Progenitor cell of endocrine pancreas (in vitro differentiated cells): ENCODE measurements at regions not wholly inside any gene's neighbourhood (a gene's known extent, or its start where the extent isn't known, plus 50 kb on each side); places are given as distances from the start of the nearest gene placed in this dataset.
A peak's percentile ranks its signal among the peaks of the same experiment; 100 is the strongest.

Source experiments
- DNase-seq: peaks from one replicate; pipeline ENCODE4 v3.0.0; 2021; ENCODE audit warnings: low spot score; ENCODE audit not compliant: unreplicated experiment
- H3K27ac Mint-ChIP-seq: 2 replicates; pipeline ENCODE4 v1.8.0; 2021; ENCODE audit warnings: mild to moderate bottlenecking, moderate library complexity, mixed read lengths
- H3K27me3 Mint-ChIP-seq: 2 replicates; pipeline ENCODE4 v1.8.0; 2021; ENCODE audit warnings: mixed read lengths
- H3K36me3 Mint-ChIP-seq: 2 replicates; pipeline ENCODE4 v1.8.0; 2022; ENCODE audit warnings: mixed read lengths; ENCODE audit not compliant: insufficient read depth
- H3K4me1 Mint-ChIP-seq: 2 replicates; pipeline ENCODE4 v1.8.0; 2021; ENCODE audit warnings: low read depth, mixed read lengths
- H3K4me3 Mint-ChIP-seq: 2 replicates; pipeline ENCODE4 v1.8.0; 2021; ENCODE audit warnings: low read depth, mild to moderate bottlenecking, moderate library complexity, mixed read lengths
- H3K9me3 Mint-ChIP-seq: 2 replicates; pipeline ENCODE4 v1.8.0; 2021; ENCODE audit warnings: low read depth, mixed read lengths
- TF ChIP-seq, protein P1 (sequence below): fragments of 200-600 bp; sonication (generic); IDR thresholded peaks from one replicate; pipeline ENCODE4 v1.5.0; 2021; ENCODE audit warnings: antibody characterized with exemption, mild to moderate bottlenecking; ENCODE audit not compliant: unreplicated experiment

DNA sequence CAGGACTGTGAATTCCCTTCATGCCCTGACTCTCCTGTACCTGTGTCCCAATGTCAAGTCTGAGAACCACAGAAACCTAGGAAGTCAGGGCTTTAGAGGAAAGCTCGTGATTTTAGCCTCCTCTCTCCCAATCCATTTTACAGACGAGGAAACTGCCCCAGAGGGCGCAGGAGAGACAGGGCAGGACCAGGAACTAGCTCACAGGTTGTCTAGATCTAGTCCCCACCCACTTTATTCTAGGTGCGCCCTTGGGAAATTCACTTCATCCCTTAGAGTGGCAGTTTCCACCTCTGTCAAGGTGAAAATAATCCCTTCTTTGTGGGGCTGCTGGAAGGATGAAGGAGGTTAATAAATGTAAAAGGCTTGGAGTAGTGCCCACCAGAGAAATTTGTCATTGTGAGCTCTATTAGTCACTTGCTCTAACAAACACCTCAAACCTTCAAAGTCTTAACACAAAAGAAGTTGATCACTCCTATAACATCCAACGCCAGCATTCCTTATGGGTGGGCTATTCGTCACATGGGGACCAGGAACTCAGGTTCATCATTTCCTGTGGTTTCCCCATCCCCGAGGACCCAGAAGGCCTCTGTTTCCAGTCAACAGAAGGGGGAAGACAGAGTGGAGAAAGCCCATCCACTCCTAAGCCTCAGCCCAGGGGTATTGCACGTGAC lies 282.3 kb downstream of the XXYLT1 start:
- Mint-ChIP-seq H3K4me3 (no peak overlapping the region), H3K4me1 (no peaks in the 10 kb centered on the region), H3K27ac (peak overlapping the region; percentile 54), H3K36me3 (no peaks in the 10 kb centered on the region), H3K9me3 (no peaks in the 10 kb centered on the region), H3K27me3 (peaks cover 22% of the 10 kb centered on the region)
- no peak for DNase-seq
- TF ChIP-seq, protein P1, sequence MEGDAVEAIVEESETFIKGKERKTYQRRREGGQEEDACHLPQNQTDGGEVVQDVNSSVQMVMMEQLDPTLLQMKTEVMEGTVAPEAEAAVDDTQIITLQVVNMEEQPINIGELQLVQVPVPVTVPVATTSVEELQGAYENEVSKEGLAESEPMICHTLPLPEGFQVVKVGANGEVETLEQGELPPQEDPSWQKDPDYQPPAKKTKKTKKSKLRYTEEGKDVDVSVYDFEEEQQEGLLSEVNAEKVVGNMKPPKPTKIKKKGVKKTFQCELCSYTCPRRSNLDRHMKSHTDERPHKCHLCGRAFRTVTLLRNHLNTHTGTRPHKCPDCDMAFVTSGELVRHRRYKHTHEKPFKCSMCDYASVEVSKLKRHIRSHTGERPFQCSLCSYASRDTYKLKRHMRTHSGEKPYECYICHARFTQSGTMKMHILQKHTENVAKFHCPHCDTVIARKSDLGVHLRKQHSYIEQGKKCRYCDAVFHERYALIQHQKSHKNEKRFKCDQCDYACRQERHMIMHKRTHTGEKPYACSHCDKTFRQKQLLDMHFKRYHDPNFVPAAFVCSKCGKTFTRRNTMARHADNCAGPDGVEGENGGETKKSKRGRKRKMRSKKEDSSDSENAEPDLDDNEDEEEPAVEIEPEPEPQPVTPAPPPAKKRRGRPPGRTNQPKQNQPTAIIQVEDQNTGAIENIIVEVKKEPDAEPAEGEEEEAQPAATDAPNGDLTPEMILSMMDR = no peak

DNA sequence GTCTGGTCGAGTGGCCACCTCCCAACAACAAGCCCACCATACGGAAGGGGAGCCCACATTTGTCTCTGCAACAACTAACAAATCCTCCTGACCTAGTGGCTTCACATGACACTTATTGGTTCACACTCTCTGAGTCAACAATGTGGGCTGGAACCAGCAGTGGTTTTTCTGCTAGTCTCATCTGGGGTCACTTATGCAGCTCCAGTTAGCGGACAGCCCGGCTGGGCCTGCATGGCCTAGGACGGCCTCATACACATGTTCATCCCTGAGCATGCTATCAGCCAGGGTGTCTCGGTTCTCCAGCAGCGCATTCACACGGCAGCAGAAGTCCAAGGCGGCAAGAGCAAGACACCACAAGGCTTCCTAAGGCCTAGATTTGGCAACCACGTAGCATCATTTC lies 281.7 kb downstream of the XXYLT1 start:
- TF ChIP-seq, protein P1 = no peak
- H3K9me3 Mint-ChIP-seq = no peaks in the 10 kb centered on the region
- DNase-seq = no peak
- H3K4me1 Mint-ChIP-seq = no peaks in the 10 kb centered on the region
- H3K27ac Mint-ChIP-seq = peak overlapping the region; percentile 54
- H3K27me3 Mint-ChIP-seq = peaks cover 20% of the 10 kb centered on the region
- no peak overlapping the region for H3K4me3 Mint-ChIP-seq
- no peaks in the 10 kb centered on the region for H3K36me3 Mint-ChIP-seq

DNA sequence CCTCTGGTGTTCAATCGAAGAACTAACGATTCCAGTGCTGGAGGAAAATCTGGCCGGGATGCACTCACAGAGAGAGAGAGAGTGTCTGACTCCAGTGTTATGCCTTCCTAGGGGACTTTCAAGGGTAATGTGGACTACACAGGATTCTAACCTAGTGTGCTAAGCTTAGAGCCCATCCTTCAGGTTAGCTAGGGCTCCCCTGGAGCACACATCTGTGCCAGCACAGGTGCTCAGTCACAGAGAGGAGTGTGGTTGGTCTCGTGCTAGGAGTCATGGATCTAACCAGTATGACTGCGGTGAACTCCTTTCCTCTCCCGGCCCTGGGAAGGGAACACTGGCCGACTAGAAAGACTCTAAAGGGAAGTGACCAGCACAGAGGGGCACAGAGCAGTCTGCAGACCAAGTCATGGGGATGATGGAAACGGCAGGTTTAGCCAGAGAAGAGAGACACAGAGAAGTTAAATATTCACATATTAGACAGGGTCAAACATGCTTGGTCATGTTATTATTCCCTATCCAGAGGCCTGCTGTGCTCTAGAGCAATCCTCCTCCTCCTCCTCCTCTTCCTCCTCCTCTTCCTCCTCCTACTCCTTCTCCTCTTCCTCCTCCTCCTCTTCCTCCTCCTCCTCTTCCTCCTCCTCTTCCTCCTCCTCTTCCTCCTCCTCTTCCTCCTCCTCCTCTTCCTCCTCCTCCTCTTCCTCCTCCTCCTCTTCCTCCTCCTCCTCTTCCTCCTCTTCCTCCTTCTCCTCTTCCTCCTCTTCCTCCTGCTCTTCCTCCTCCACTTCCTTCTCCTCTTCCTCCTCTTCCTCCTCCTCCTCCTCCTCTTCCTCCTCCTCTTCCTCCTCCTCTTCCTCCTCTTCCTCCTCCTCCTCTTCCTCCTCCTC lies 280.3 kb downstream of the XXYLT1 start:
- DNase-seq = no peak
- Mint-ChIP-seq H3K4me1 (no peaks in the 10 kb centered on the region), H3K9me3 (no peaks in the 10 kb centered on the region), H3K4me3 (no peak overlapping the region), H3K27ac (no peak overlapping the region), H3K36me3 (no peaks in the 10 kb centered on the region), H3K27me3 (peaks cover 20% of the 10 kb centered on the region)
- TF ChIP-seq, protein P1 = no peak

DNA sequence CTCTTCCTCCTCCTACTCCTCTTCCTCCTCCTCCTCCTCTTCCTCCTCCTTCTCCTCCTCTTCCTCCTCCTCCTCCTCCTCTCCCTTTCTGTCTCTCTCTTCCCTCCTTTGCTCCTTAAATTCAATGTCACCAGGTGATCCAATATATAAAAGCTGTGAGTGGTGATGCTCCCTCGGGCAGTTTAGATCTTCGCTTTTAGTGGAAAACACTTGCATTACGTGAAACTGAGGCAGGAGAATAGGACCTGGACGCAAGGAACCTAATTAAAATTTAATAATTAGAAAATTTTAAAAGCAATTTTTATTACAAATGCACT lies 279.7 kb downstream of the XXYLT1 start:
- Mint-ChIP-seq H3K4me3 (no peak overlapping the region), H3K4me1 (no peaks in the 10 kb centered on the region)
- TF ChIP-seq, protein P1 = no peak

DNA sequence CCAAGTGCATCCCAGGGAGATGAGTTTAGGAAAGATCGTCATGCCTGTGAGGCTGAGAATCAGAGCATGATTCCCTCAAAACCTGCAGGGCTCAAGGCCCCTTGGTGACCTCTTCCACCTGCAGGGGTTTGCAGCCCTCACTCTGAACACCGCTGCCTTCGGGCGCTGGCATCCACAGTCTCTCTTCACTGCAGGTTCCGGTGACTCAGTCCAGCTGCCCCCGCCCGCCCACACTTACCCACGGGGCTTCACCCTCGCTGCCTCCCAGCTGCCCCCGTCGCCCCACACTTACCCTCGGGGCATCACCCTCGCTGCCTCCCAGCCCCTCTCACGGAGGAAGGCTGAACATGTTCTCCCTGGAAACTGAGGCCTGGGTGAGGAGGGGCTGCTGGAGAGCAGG lies 277.1 kb downstream of the XXYLT1 start:
- TF ChIP-seq, protein P1 = no peak
- Mint-ChIP-seq H3K4me3 (no peak overlapping the region), H3K4me1 (no peaks in the 10 kb centered on the region), H3K27me3 (peaks cover 30% of the 10 kb centered on the region), H3K27ac (no peak overlapping the region), H3K36me3 (no peaks in the 10 kb centered on the region), H3K9me3 (no peaks in the 10 kb centered on the region)
- no peak for DNase-seq

More for the DNA sequence above, 279.7 kb downstream of the XXYLT1 start:
- Mint-ChIP-seq H3K36me3 (no peaks in the 10 kb centered on the region), H3K27ac (no peak overlapping the region), H3K27me3 (peaks cover 23% of the 10 kb centered on the region), H3K9me3 (no peaks in the 10 kb centered on the region)
- DNase-seq = no peak
